Osteoblast (primary cell): ENCODE measurements at regions not wholly inside any gene's neighbourhood (a gene's known extent, or its start where the extent isn't known, plus 50 kb on each side); places are given as distances from the start of the nearest gene placed in this dataset.

Source experiments
- DNase-seq: peaks from one replicate; pipeline ENCODE4 v3.0.0; 2011; ENCODE audit warnings: low spot score, mixed read lengths; ENCODE audit not compliant: insufficient read length; ENCODE audit errors: missing footprints
- H2AFZ ChIP-seq: 2 replicates; pipeline ENCODE4 v1.6.0; 2011; ENCODE audit warnings: mild to moderate bottlenecking, low read length
- H3K27ac ChIP-seq: 2 replicates; pipeline ENCODE4 v1.5.1; 2011; ENCODE audit warnings: mild to moderate bottlenecking, low read depth, low read length, moderate library complexity
- H3K27me3 ChIP-seq: 2 replicates; pipeline ENCODE4 v1.6.0; 2012; ENCODE audit warnings: mild to moderate bottlenecking, control low read depth, inconsistent platforms, low read length, moderate library complexity; ENCODE audit not compliant: insufficient read depth
- H3K36me3 ChIP-seq: 2 replicates; pipeline ENCODE4 v1.5.1; 2011; ENCODE audit warnings: mild to moderate bottlenecking, low read length, control low read depth, moderate library complexity; ENCODE audit not compliant: insufficient read depth
- H3K4me1 ChIP-seq: 2 replicates; pipeline ENCODE4 v1.5.1; 2011; ENCODE audit warnings: mild to moderate bottlenecking, low read length, control low read depth, moderate library complexity; ENCODE audit not compliant: insufficient read depth
- H3K4me2 ChIP-seq: 2 replicates; pipeline ENCODE4 v1.6.0; 2011; ENCODE audit warnings: mild to moderate bottlenecking, low read length; ENCODE audit not compliant: insufficient read depth
- H3K4me3 ChIP-seq: fragments of 200-600 bp; sonication (generic); 3 replicates; pipeline ENCODE4 v1.5.1; 2012; ENCODE audit warnings: mild to moderate bottlenecking, low read length, inconsistent platforms; ENCODE audit not compliant: insufficient read depth
- H3K79me2 ChIP-seq: 2 replicates; pipeline ENCODE4 v1.6.0; 2012; ENCODE audit warnings: mild to moderate bottlenecking, low read length, control low read depth, inconsistent platforms; ENCODE audit not compliant: insufficient read depth
- H3K9me3 ChIP-seq: 2 replicates; pipeline ENCODE4 v1.5.1; 2011; ENCODE audit warnings: low read depth, low read length, control low read depth
- H4K20me1 ChIP-seq: 2 replicates; pipeline ENCODE4 v1.6.0; 2012; ENCODE audit warnings: mild to moderate bottlenecking, low read length, control low read depth; ENCODE audit not compliant: insufficient read depth
- CTCF ChIP-seq: IDR thresholded peaks from 2 replicates; pipeline ENCODE4 v1.5.1; 2011; ENCODE audit warnings: mild to moderate bottlenecking, low read depth, low read length, moderate library complexity; ENCODE audit errors: extremely low read depth

- Histone ChIP-seq H3K4me2 (no peak overlapping the region), H3K79me2 (no peaks in the 10 kb centered on the region), H3K27me3 (peaks cover 25% of the 10 kb centered on the region), H4K20me1 (no peaks in the 10 kb centered on the region), H3K9me3 (no peaks in the 10 kb centered on the region), H3K36me3 (no peaks in the 10 kb centered on the region), H3K4me3 (no peak overlapping the region), H2AFZ (no peak overlapping the region), H3K4me1 (no peaks in the 10 kb centered on the region), H3K27ac (no peak overlapping the region)
- peak; percentile 88 for TF ChIP-seq CTCF
- no peak for DNase-seq
Observed at GRCh38 chr12:107884769-107885694, 110.5 kb downstream of the ASCL4 start.

GRCh38 chr12:107888789-107889188 lies 114.3 kb downstream of the ASCL4 start:
- H3K4me1 ChIP-seq, result no peaks in the 10 kb centered on the region
- no peaks in the 10 kb centered on the region for H3K9me3 ChIP-seq
- no peak overlapping the region for H3K4me3 ChIP-seq
- no peak overlapping the region for H3K27ac ChIP-seq
- no peak overlapping the region for H2AFZ ChIP-seq
- H4K20me1 ChIP-seq, result no peaks in the 10 kb centered on the region
- TF ChIP-seq CTCF, result no peak
- H3K79me2 ChIP-seq, result no peaks in the 10 kb centered on the region
- no peak for DNase-seq
- H3K36me3 ChIP-seq, result no peaks in the 10 kb centered on the region
- H3K4me2 ChIP-seq, result no peak overlapping the region
- peaks cover 25% of the 10 kb centered on the region for H3K27me3 ChIP-seq

GRCh38 chr12:107891967-107892366 lies 117.5 kb downstream of the ASCL4 start:
- H3K4me2 ChIP-seq, result no peak overlapping the region
- TF ChIP-seq CTCF, result peak; percentile 56
- DNase-seq, result no peak

GRCh38 chr12:107894589-107894988 lies 120.1 kb downstream of the ASCL4 start:
- no peak for DNase-seq
- no peak for TF ChIP-seq CTCF

More at GRCh38 chr12:107891967-107892366, 117.5 kb downstream of the ASCL4 start:
- H4K20me1 ChIP-seq, result no peaks in the 10 kb centered on the region
- H2AFZ ChIP-seq, result no peak overlapping the region
- peaks cover 4% of the 10 kb centered on the region for H3K4me1 ChIP-seq
- H3K27me3 ChIP-seq, result peaks cover 18% of the 10 kb centered on the region
- H3K36me3 ChIP-seq, result no peaks in the 10 kb centered on the region
- no peaks in the 10 kb centered on the region for H3K9me3 ChIP-seq
- H3K79me2 ChIP-seq, result no peaks in the 10 kb centered on the region
- H3K4me3 ChIP-seq, result no peak overlapping the region
- H3K27ac ChIP-seq, result no peak overlapping the region

More at GRCh38 chr12:107894589-107894988, 120.1 kb downstream of the ASCL4 start:
- Histone ChIP-seq H3K27me3 (peaks cover 7% of the 10 kb centered on the region), H3K27ac (no peak overlapping the region), H3K4me3 (no peak overlapping the region), H4K20me1 (no peaks in the 10 kb centered on the region), H3K4me1 (peaks cover 9% of the 10 kb centered on the region), H2AFZ (no peak overlapping the region), H3K79me2 (no peaks in the 10 kb centered on the region), H3K36me3 (no peaks in the 10 kb centered on the region), H3K9me3 (no peaks in the 10 kb centered on the region), H3K4me2 (no peak overlapping the region)
